HCT116 (cell line): ENCODE measurements at regions not wholly inside any gene's neighbourhood (a gene's known extent, or its start where the extent isn't known, plus 50 kb on each side); places are given as distances from the start of the nearest gene placed in this dataset.

Experiments used
- ATAC-seq: fragments of 200-7000 bp; cut with Tn5 transposase; 2 replicates; pipeline ENCODE4 v1.9.1; 2020; ENCODE audit warnings: mild to moderate bottlenecking, moderate library complexity
- BruUV-seq: library from RNA; stranded (reverse); fragments of 400-500 nt; replicated peaks from 2 replicates; lab custom pipeline; 2021; lab: Mats Ljungman, UMichigan
- CTCF ChIA-PET: fragments of 300-600 bp; sonication (Branson Sonifier 250); formaldehyde crosslinking; loops from one replicate; lab custom pipeline; 2021; ENCODE audit warnings: antibody characterized with exemption; lab: Charles Lee
- POLR2A ChIA-PET: fragments of 300-600, 350-600 bp; sonication (Branson Sonifier 250); formaldehyde crosslinking; loops from one replicate; lab custom pipeline; 2021; ENCODE audit warnings: antibody characterized with exemption; lab: Charles Lee
- RAD21 ChIA-PET, 2 experiments: fragments of 300-600 bp; sonication (Branson Sonifier 250); formaldehyde crosslinking; loops; one replicate each; lab custom pipeline; 2023; ENCODE audit warnings: low total read pairs in 2 of 2; ENCODE audit not compliant: uncharacterized antibody in 2 of 2, unreplicated experiment in 2 of 2, low non-redundant PET in 1 of 2; lab: Charles Lee
- DNase-seq: peaks from one replicate; pipeline ENCODE4 v3.0.0-alpha.2; 2010; ENCODE audit warnings: low read depth, low spot score
- H2AFZ ChIP-seq: fragments of 200-600 bp; shearing (Covaris generic), sonication (generic); 2 replicates; pipeline ENCODE4 v1.6.1; 2017; ENCODE audit warnings: low read depth, mixed run types, mixed read lengths, antibody characterized with exemption, low read length; ENCODE audit not compliant: poor library complexity, severe bottlenecking
- H3K27ac ChIP-seq: 2 replicates; pipeline ENCODE4 v1.5.1; 2012; ENCODE audit warnings: low read depth, low read length
- H3K27me3 ChIP-seq: fragments of 200-600 bp; sonication (generic); 2 replicates; pipeline ENCODE4 v1.6.1; 2016; ENCODE audit warnings: mixed run types, low read length, mixed read lengths; ENCODE audit not compliant: insufficient read depth
- H3K36me3 ChIP-seq, 2 experiments: fragments of 200-500 bp in 1 of 2; fragments of 200-600 bp in 1 of 2; sonication (Bioruptor generic) in 1 of 2; sonication (generic) in 1 of 2; 2 replicates each; pipeline versions ENCODE4 v1.5.1 to v1.6.1; 2014 to 2016; ENCODE audit warnings: low read length in 2 of 2, inconsistent platforms in 1 of 2, mixed read lengths in 1 of 2, mixed run types in 1 of 2; ENCODE audit not compliant: insufficient read depth in 2 of 2, control insufficient read depth in 1 of 2
- H3K4me1 ChIP-seq, 2 experiments: fragments of 200-600 bp in 1 of 2; sonication (generic) in 1 of 2; 2 replicates each; pipeline versions ENCODE4 v1.5.1 to v1.6.1; 2012 to 2017; ENCODE audit warnings: low read length in 2 of 2, inconsistent platforms in 1 of 2, mild to moderate bottlenecking in 1 of 2, mixed read lengths in 1 of 2, mixed run types in 1 of 2, moderate library complexity in 1 of 2; ENCODE audit not compliant: insufficient read depth in 2 of 2, control insufficient read depth in 1 of 2
- H3K4me2 ChIP-seq: fragments of 200-600 bp; sonication (generic); 2 replicates; pipeline ENCODE4 v1.6.1; 2017; ENCODE audit warnings: mixed run types, low read length, mixed read lengths
- H3K4me3 ChIP-seq, 2 experiments: fragments of 200-600 bp in 1 of 2; sonication (generic) in 1 of 2; replicated peaks in 1 of 2; 2 replicates each; pipeline ENCODE4 v1.5.1; 2011 to 2016; ENCODE audit warnings: low read length in 2 of 2, control low read depth in 1 of 2, low read depth in 1 of 2, mild to moderate bottlenecking in 1 of 2, mixed read lengths in 1 of 2, mixed run types in 1 of 2
- H3K79me2 ChIP-seq: fragments of 200-600 bp; sonication (generic); 2 replicates; pipeline ENCODE4 v1.6.1; 2017; ENCODE audit warnings: mild to moderate bottlenecking, mixed run types, low read length, moderate library complexity, mixed read lengths; ENCODE audit not compliant: insufficient read depth
- H3K9ac ChIP-seq: fragments of 200-600 bp; sonication (generic); 2 replicates; pipeline ENCODE4 v1.6.1; 2016; ENCODE audit warnings: low read length, mixed read lengths
- H3K9me2 ChIP-seq: fragments of 200-600 bp; sonication (generic), shearing (Covaris generic); 2 replicates; pipeline ENCODE4 v1.6.1; 2017; ENCODE audit warnings: mixed run types, mild to moderate bottlenecking, moderate library complexity; ENCODE audit not compliant: insufficient read depth
- H3K9me3 ChIP-seq, 2 experiments: fragments of 200-500 bp in 1 of 2; fragments of 200-600 bp in 1 of 2; sonication (Bioruptor generic) in 1 of 2; sonication (generic) in 1 of 2; 2 replicates each; pipeline ENCODE4 v1.6.1; 2014 to 2017; ENCODE audit warnings: low read length in 2 of 2, mixed read lengths in 2 of 2, inconsistent platforms in 1 of 2, low read depth in 1 of 2, mild to moderate bottlenecking in 1 of 2, mixed run types in 1 of 2, moderate library complexity in 1 of 2; ENCODE audit not compliant: control insufficient read depth in 1 of 2, insufficient read depth in 1 of 2
- H4K20me1 ChIP-seq: fragments of 200-600 bp; sonication (generic), shearing (Covaris generic); 2 replicates; pipeline ENCODE4 v1.6.1; 2017; ENCODE audit warnings: mixed run types, mild to moderate bottlenecking, moderate library complexity; ENCODE audit not compliant: insufficient read depth
- ATF3 ChIP-seq: IDR thresholded peaks from 2 replicates; pipeline ENCODE4 v1.6.1; 2012
- CEBPB ChIP-seq: IDR thresholded peaks from 2 replicates; pipeline ENCODE4 v1.6.1; 2012; ENCODE audit warnings: low read depth
- CTCF ChIP-seq, 3 experiments: fragments of 200-600 bp in 1 of 3; sonication (generic) in 1 of 3; IDR thresholded peaks in 2 of 3; conservative IDR thresholded peaks in 1 of 3; 2 replicates each; pipeline ENCODE4 v1.5.1; 2012 to 2017; ENCODE audit warnings: low read depth in 2 of 3, low read length in 2 of 3, antibody characterized with exemption in 1 of 3, borderline replicate concordance in 1 of 3, control low read depth in 1 of 3, mild to moderate bottlenecking in 1 of 3, mixed read lengths in 1 of 3, mixed run types in 1 of 3, moderate library complexity in 1 of 3; ENCODE audit not compliant: insufficient read depth in 1 of 3
- EZH2 ChIP-seq: fragments of 200-600 bp; sonication (generic); IDR thresholded peaks from 2 replicates; pipeline ENCODE4 v1.6.1; 2017; ENCODE audit warnings: antibody characterized with exemption, mixed run types
- REST ChIP-seq: IDR thresholded peaks from 2 replicates; pipeline ENCODE4 v1.6.1; 2012; ENCODE audit warnings: low read depth
- SIN3A ChIP-seq: IDR thresholded peaks from 2 replicates; pipeline ENCODE4 v1.6.1; 2012; ENCODE audit warnings: low read depth
- ZNF274 ChIP-seq: fragments of 200-500 bp; sonication (Bioruptor generic); IDR thresholded peaks from 2 replicates; pipeline ENCODE4 v1.6.1; 2014; ENCODE audit warnings: mild to moderate bottlenecking, low read depth, low read length, inconsistent platforms
- intact Hi-C: fragments of 100-400 bp; cut with micrococcal nuclease; formaldehyde crosslinking; loops from 2 replicates; pipeline ENCODE4 v1.10.0; 2022

DNA sequence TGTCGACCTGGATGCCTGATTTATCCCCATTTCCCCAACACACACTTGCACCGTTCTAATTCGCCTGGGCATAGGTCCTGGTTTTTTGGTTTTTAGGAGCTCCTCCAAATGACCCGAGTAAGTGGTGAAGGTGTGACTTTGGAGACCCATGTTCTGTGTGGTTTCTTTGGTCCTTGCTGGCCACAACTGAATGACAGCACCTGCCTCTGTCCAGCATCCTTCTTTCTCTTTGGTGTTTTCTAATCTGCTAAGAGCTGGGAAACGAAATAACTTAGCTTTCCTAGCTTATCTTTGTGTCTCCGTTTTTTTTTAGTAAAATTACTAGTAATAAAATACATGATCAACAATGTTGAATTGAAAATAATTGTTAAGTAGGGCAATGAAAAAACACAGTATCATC is 120.2 kb downstream of the PRLHR start:
- CTCF ChIA-PET: interaction anchor here (2.9 kb wide), 1 partner anchor 16 kb away, joined by 18 read pairs; no protein-coding TSS in a partner anchor
- Histone ChIP-seq H3K4me1 (no peaks in the 10 kb centered on the region), H3K9ac (no peak overlapping the region), H3K79me2 (no peaks in the 10 kb centered on the region), H3K9me3 (no peaks in the 10 kb centered on the region), H2AFZ (no peak overlapping the region), H3K4me3 (no peak overlapping the region), H3K27me3 (peaks cover 29% of the 10 kb centered on the region), H3K9me2 (no peaks in the 10 kb centered on the region), H3K36me3 (no peaks in the 10 kb centered on the region), H3K4me2 (no peak overlapping the region), H3K27ac (no peak overlapping the region), H4K20me1 (no peaks in the 10 kb centered on the region)
- ATAC-seq (no peak), DNase-seq (no peak)
- TF ChIP-seq REST (0 out of 2 replicates have a peak, but pooled peaks have one; percentile 4), SIN3A (no peak), EZH2 (no peak), CEBPB (no peak), ZNF274 (no peak), ATF3 (no peak), CTCF (IDR thresholded peaks at IDR 0.05 in 2 of 3, conservative IDR thresholded peaks at IDR 0.05 in 1 of 3; ENCODE audit: borderline replicate concordance in 1 of 3, insufficient read depth in 1 of 3, low read depth in 2 of 3, low read length in 2 of 3) (no peak)
- no TSS peak for BruUV-seq
- RAD21 ChIA-PET: interaction anchor here in 1 of 2 experiments (0.8 kb wide), 1 partner anchor 911 kb away, joined by 3 read pairs; no protein-coding TSS in a partner anchor
- POLR2A ChIA-PET: no interaction called here
- intact Hi-C loops: no loop called here
